WERI-Rb-1 (cell line): ENCODE measurements at regions not wholly inside any gene's neighbourhood (a gene's known extent, or its start where the extent isn't known, plus 50 kb on each side); places are given as distances from the start of the nearest gene placed in this dataset.

ENCODE experiments used
- DNase-seq: peaks from one replicate; pipeline ENCODE4 v3.0.0-alpha.2; 2020
- H3K27ac ChIP-seq: fragments of 250-450 bp; sonication (Bioruptor Pico); 2 replicates; pipeline ENCODE4 v1.5.1; 2020; ENCODE audit warnings: mild to moderate bottlenecking, moderate library complexity
- H3K27me3 ChIP-seq: fragments of 250-450 bp; sonication (Bioruptor Pico); 2 replicates; pipeline ENCODE4 v1.5.1; 2021; ENCODE audit warnings: mild to moderate bottlenecking, low read depth, moderate library complexity; ENCODE audit not compliant: insufficient read depth, severe bottlenecking
- H3K36me3 ChIP-seq: fragments of 250-450 bp; sonication (Bioruptor Pico); 2 replicates; pipeline ENCODE4 v1.5.1; 2020; ENCODE audit warnings: mild to moderate bottlenecking, moderate library complexity
- H3K4me3 ChIP-seq: 2 replicates; pipeline ENCODE4 v1.5.1; 2011; ENCODE audit warnings: low read depth, mild to moderate bottlenecking, control low read depth, low read length
- H3K9me3 ChIP-seq: fragments of 250-450 bp; sonication (Bioruptor Pico); 2 replicates; pipeline ENCODE4 v1.5.1; 2021; ENCODE audit warnings: mild to moderate bottlenecking, moderate library complexity; ENCODE audit not compliant: severe bottlenecking
- TF ChIP-seq, protein P1 (sequence below): IDR thresholded peaks from 2 replicates; pipeline ENCODE4 v1.5.1; 2011; ENCODE audit warnings: low read depth, mild to moderate bottlenecking, control low read depth, inconsistent platforms, low read length

DNA sequence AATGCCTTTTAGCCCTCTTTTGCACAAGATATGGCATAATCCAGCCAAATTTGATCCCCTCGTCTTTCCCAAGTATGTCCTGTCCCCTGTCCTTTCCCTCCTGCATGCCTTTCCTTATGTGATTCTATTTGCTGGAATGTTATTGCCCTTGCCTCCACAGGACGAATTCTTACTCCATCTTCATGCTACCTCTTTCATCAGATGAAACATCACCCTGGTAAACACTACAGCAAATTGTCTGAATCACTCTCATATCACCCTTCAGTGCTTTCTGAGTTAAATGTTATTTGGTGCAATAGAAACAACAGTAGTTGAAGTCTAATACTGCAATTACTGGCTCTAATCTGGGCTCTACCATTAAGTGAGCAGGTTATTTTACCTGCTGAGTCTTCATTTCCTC lies 52.2 kb upstream of the FAT1 start:
- H3K27ac ChIP-seq = no peak overlapping the region
- no peaks in the 10 kb centered on the region for H3K9me3 ChIP-seq
- DNase-seq = no peak
- TF ChIP-seq, protein P1, sequence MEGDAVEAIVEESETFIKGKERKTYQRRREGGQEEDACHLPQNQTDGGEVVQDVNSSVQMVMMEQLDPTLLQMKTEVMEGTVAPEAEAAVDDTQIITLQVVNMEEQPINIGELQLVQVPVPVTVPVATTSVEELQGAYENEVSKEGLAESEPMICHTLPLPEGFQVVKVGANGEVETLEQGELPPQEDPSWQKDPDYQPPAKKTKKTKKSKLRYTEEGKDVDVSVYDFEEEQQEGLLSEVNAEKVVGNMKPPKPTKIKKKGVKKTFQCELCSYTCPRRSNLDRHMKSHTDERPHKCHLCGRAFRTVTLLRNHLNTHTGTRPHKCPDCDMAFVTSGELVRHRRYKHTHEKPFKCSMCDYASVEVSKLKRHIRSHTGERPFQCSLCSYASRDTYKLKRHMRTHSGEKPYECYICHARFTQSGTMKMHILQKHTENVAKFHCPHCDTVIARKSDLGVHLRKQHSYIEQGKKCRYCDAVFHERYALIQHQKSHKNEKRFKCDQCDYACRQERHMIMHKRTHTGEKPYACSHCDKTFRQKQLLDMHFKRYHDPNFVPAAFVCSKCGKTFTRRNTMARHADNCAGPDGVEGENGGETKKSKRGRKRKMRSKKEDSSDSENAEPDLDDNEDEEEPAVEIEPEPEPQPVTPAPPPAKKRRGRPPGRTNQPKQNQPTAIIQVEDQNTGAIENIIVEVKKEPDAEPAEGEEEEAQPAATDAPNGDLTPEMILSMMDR = no peak
- H3K27me3 ChIP-seq = peaks cover 89% of the 10 kb centered on the region
- H3K36me3 ChIP-seq = no peaks in the 10 kb centered on the region
- no peak overlapping the region for H3K4me3 ChIP-seq

DNA sequence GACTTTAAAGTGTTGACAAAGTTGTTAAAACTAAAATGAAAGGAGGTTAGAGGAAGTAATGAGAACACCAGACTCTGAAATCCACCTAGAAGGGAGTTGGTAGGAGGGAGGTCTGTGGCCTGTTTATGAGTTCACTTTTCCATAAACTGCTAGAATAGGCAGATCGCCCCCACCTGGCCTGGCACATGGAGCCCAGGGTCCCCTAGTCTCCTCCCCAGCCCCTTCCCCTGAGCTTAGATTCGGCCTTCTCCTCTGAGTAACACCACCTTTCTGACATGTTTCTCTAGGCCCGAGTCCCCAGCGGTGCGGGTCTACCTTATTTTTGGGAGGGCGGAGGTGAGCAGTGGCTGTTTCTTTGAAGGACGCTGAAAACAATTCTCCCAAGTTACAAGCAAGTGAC lies 54.5 kb upstream of the FAT1 start:
- TF ChIP-seq, protein P1 = no peak
- no peak overlapping the region for H3K27ac ChIP-seq

DNA sequence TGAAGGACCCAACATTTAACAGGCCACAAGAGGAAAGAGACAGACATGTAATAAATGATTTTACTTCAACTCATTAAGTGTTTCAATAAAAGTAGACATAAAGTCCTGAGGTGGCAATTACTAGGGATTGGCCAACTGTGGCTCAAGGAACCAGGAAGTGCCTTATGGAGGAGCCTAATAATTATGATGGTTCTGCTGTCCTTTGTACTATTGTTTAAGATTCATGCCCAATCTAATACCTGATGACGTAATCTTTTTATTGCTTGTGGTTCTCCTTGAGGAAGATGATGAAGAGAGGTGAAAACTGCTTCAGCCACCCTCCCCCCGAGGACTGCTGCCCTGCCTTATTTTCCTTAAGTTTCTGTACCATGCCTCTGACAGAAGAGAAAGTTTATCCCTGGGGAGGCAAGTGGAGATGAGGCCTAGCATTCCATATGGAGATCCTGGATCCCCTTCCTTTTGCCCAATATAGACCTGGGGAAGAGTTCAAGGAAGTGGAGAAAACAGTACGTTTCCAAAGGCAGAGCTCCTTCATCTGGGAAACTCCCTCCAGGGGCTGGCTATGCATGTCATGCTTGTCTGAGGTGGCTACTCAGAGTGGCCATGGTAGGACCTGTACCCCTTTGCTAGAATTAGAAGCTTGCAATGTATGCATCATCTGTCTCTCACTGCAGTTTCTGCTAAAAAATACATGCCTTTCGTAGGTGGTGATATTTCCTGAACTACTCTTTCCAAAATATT lies 56.8 kb upstream of the FAT1 start:
- H3K9me3 ChIP-seq = no peaks in the 10 kb centered on the region
- H3K27ac ChIP-seq = no peak overlapping the region
- no peak overlapping the region for H3K4me3 ChIP-seq
- TF ChIP-seq, protein P1 = no peak
- no peaks in the 10 kb centered on the region for H3K36me3 ChIP-seq
- peaks cover 98% of the 10 kb centered on the region for H3K27me3 ChIP-seq
- DNase-seq = no peak

More for the DNA sequence above, 54.5 kb upstream of the FAT1 start:
- no peaks in the 10 kb centered on the region for H3K9me3 ChIP-seq
- no peak for DNase-seq
- no peaks in the 10 kb centered on the region for H3K36me3 ChIP-seq
- peaks cover 96% of the 10 kb centered on the region for H3K27me3 ChIP-seq
- no peak overlapping the region for H3K4me3 ChIP-seq

DNA sequence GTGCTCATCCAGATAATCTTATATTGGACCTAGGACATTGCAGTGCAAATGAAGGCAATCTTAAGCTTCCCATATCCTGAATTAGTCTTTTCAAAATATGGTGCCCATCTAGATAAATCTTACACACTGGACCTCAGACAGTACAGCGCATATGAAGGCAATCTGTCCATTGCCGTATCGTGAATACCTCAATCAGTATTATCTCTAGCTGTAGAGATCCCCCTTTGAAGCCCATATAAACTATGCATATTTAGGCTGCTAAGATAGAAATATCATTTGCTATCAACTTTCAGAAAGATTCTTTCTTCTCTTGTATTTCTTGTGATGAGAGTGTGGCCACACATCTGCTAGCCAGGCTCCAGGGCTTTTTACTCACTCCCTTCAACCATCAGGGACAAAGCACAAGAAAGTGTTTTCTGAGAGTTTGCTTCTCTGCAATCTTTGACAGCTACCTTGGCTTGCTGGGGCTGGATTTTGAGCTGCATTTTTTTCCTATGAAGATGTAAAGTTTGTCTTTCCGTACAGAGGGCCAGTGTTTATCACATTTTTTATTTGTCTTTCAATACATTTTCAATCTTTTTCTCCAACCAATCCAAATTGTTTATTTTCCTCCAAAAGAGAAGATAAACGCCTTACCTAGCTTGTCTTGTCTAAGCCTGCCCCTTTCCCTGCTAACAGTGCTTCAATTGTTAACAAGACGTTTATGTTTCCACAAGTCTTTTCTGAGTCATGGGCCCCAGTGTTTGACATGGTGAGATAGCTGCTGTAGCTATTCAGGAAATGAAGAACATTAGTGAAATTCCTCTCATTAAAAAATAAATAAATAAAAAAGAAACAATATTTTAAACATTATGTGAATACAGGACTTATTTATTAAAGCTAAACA lies 57.6 kb upstream of the FAT1 start:
- no peak overlapping the region for H3K4me3 ChIP-seq
- H3K27me3 ChIP-seq = peaks cover 98% of the 10 kb centered on the region
- H3K9me3 ChIP-seq = no peaks in the 10 kb centered on the region
- DNase-seq = no peak
- H3K36me3 ChIP-seq = no peaks in the 10 kb centered on the region
- TF ChIP-seq, protein P1 = no peak
- H3K27ac ChIP-seq = no peak overlapping the region

DNA sequence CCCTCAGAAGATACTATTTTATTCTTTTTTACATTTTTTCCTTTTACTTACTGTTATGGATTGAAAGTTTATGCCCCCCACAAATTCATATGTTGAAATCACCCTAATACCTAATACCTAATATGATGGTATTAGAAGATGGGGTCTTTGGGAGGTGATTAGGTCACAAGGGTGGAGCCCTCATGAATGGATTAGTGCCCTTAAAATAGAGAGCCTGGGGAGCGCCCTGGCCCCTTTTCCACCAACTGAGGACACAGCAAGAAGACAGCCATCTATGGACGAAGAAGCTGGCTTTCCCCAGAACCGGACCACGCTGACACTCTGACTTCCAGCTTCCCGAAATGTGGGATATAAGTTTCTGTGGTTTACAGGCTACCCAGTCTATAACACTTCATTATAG lies 58.6 kb upstream of the FAT1 start:
- peaks cover 95% of the 10 kb centered on the region for H3K27me3 ChIP-seq
- no peak overlapping the region for H3K4me3 ChIP-seq
- DNase-seq = no peak
- H3K36me3 ChIP-seq = no peaks in the 10 kb centered on the region
- TF ChIP-seq, protein P1 = no peak
- H3K27ac ChIP-seq = no peak overlapping the region
- no peaks in the 10 kb centered on the region for H3K9me3 ChIP-seq
